ENCODE measurements at regions not wholly inside any gene's neighbourhood (a gene's known extent, or its start where the extent isn't known, plus 50 kb on each side); places are given as distances from the start of the nearest gene placed in this dataset.
"Not testable (repeated sequence)": the region's sequence is repeated elsewhere in the genome, so short reads cannot be mapped to it uniquely, and the experiment has no call there.

DNA sequence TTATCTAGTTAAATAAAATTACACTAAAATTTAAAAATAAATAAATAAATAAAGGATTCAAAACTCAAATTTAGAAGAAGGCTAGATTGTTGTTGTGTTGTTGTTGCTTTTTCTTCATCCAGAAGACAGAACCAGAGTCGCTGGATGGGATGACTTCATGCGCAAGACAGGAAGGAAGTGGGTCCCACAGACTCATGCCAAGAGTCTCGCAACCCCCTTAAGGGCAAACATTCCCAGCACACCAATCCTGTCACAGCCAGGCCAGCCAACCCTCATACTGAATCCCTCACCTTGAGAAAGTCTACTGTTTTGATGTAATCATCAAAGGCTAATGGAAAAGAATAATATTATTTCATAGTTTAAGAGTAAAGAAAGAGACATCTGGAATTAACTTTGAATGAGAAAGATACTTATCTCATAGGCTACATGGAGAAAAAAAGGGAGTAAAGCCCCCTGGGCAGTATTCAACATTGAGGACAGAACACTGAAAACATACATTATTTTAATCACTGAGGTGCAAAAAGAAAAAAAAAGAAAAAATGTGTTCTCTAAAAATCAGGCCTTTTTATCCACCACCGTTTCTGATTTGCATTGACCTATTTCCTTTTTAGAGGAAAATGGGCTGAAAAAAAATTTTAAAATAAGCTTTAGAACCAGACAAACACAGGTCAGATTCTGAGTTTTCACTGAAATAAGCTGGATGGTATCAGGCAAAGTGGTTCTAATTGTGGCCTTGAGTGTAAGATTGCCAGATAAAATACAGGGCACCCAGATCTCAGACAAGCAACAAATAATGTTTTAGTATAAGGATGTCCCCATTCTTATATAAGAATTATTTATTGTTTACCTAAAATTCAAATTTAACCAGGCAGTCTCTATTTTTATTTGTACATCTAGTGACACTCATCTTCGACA, 826.5 kb downstream of the TNS3 start:
- Histone ChIP-seq H3K27me3 (ENCODE audit: control insufficient read depth, insufficient read depth, low read length) (no peaks in the 10 kb centered on the region), H3K4me3 (ENCODE audit: low read depth, low read length) (no peak overlapping the region), H3K36me3 (ENCODE audit: control insufficient read depth, insufficient read depth, low read length) (no peaks in the 10 kb centered on the region)
- ChIA-PET POLR2A (no interaction called here), CTCF (interaction anchor here (0.7 kb wide), 3 partner anchors 11 to 370 kb away, joined by 3 read pairs; no protein-coding TSS in a partner anchor)
- DNase-seq (ENCODE audit: low read depth), result no peak
- TF ChIP-seq, protein P1, sequence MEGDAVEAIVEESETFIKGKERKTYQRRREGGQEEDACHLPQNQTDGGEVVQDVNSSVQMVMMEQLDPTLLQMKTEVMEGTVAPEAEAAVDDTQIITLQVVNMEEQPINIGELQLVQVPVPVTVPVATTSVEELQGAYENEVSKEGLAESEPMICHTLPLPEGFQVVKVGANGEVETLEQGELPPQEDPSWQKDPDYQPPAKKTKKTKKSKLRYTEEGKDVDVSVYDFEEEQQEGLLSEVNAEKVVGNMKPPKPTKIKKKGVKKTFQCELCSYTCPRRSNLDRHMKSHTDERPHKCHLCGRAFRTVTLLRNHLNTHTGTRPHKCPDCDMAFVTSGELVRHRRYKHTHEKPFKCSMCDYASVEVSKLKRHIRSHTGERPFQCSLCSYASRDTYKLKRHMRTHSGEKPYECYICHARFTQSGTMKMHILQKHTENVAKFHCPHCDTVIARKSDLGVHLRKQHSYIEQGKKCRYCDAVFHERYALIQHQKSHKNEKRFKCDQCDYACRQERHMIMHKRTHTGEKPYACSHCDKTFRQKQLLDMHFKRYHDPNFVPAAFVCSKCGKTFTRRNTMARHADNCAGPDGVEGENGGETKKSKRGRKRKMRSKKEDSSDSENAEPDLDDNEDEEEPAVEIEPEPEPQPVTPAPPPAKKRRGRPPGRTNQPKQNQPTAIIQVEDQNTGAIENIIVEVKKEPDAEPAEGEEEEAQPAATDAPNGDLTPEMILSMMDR (IDR thresholded peaks at IDR 0.05; ENCODE audit: insufficient read depth, low read depth, low read length), result no peak

DNA sequence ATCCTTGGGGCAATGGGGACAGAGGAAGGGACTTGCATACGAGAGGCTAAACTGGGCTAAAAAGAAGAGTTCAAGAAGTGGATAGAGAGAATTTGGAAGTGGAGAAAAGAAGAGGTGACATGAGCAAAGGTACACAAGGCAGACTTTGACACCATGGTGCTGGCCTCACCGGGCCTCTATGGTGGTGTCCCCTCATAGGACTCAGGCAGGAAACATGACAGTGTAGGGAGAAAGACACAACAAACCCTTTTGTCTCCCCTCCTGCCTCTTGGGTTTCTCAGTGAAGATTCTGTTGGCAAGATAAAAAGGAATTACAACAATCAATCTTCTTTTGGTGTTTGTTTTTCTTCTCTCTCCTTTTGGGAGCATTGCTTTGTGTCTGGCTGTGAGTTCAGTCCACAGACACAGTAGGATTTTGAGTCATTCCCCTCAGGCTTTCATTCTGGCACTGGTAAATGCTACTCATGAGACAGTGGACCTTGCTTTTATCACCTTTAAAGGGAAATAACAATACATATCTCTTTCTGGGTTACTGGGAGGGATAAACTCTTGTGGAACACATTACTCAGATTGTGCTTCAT, 827.7 kb downstream of the TNS3 start:
- no peak overlapping the region for H3K4me3 ChIP-seq (ENCODE audit: low read depth, low read length)
- H3K36me3 ChIP-seq (ENCODE audit: control insufficient read depth, insufficient read depth, low read length), result no peaks in the 10 kb centered on the region
- peak; percentile 62 for DNase-seq (ENCODE audit: low read depth)
- POLR2A ChIA-PET, result no interaction called here
- no peaks in the 10 kb centered on the region for H3K27me3 ChIP-seq (ENCODE audit: control insufficient read depth, insufficient read depth, low read length)
- CTCF ChIA-PET, result no interaction called here
- TF ChIP-seq, protein P1 (IDR thresholded peaks at IDR 0.05; ENCODE audit: insufficient read depth, low read depth, low read length), result no peak

DNA sequence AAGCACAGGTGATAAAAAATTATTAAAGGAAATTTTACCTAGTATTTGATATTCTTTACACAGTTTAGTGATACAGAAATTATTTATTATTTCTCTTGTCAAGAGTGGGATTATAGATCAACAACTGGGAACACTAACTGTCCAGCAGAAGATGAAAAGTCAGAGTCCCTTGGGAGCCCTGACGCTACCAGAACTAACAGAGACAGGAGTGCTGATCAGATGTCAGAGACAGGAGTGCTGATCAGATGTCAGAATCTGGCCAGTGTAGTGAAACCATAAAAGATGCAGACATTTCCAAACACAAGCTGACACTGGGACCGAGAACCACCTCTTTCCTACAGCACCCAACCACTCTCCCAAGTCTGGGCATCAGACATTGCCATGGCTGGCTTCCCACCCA, 828.2 kb downstream of the TNS3 start:
- TF ChIP-seq, protein P1 (IDR thresholded peaks at IDR 0.05; ENCODE audit: insufficient read depth, low read depth, low read length), result no peak
- POLR2A ChIA-PET, result no interaction called here
- CTCF ChIA-PET, result interaction anchor here (1.2 kb wide), 1 partner anchor 335 kb away, joined by 3 read pairs; no protein-coding TSS in a partner anchor
- DNase-seq (ENCODE audit: low read depth), result no peak
- Histone ChIP-seq H3K36me3 (ENCODE audit: control insufficient read depth, insufficient read depth, low read length) (no peaks in the 10 kb centered on the region), H3K27me3 (ENCODE audit: control insufficient read depth, insufficient read depth, low read length) (no peaks in the 10 kb centered on the region), H3K4me3 (ENCODE audit: low read depth, low read length) (no peak overlapping the region)

DNA sequence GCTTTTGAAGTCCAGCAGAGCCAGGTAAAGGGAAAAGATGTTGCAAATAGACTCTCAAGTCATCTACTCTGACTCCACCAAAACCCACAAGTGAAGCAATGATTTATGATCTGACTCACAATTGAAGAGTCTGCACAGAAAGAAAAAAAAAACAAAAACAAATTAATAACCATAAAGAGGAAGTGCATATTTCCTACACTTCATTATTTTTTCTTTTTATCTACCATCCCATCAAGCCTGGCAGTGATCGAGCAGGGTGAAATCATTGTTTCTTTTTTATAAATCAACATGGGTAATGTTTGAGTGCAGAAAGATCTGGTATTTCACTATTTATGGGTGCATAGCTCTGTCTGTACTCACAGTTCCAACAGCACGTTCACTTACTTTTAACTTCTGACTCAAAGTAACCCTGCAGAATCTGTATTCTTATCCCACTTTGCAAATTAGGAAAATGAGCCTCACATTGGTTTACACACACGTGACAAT, 829.0 kb downstream of the TNS3 start:
- ChIA-PET CTCF (interaction anchor here (1.2 kb wide), 1 partner anchor 335 kb away, joined by 3 read pairs; no protein-coding TSS in a partner anchor), POLR2A (no interaction called here)
- DNase-seq (ENCODE audit: low read depth), result peak; percentile 87
- no peak overlapping the region for H3K4me3 ChIP-seq (ENCODE audit: low read depth, low read length)
- TF ChIP-seq, protein P1 (IDR thresholded peaks at IDR 0.05; ENCODE audit: insufficient read depth, low read depth, low read length), result no peak
- H3K27me3 ChIP-seq (ENCODE audit: control insufficient read depth, insufficient read depth, low read length), result no peaks in the 10 kb centered on the region
- H3K36me3 ChIP-seq (ENCODE audit: control insufficient read depth, insufficient read depth, low read length), result no peaks in the 10 kb centered on the region

DNA sequence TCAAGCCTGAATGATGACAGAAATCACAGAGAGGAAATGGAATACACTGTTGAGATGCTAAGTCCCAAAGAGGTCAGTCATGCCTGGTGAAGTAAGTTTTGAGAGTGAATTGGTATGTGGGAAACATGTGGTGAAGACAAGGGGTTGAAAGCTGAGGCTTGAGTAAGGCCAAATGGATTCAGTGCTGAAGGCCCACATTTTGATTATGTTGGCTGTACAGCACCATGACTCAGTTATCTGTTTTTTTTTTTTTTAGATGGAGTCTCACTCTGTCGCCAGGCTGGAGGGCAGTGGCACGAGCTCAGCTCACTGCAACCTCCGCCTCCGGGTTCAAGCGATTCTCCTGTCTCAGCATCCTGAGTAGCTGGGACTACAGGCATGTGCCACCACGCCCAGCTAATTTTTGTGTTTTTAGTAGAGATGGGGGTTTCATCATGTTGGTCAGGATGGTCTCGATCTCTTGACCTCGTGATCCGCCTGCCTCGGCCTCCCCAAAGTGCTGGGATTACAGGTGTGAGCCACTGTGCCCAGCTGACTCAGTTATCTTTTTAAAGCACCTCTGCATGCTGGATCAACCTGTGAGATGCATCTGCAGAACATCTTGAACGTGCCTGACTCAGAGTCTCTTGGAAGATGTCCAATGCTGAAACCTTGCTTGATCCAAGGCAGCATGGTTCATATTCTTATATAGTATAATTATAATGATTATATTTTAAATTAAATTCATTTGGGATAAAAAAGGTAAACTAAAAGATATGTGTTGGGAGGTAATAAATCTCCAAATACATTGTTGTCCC, 829.8 kb downstream of the TNS3 start:
- POLR2A ChIA-PET; H3K36me3 ChIP-seq (ENCODE audit: control insufficient read depth, insufficient read depth, low read length); H3K4me3 ChIP-seq (ENCODE audit: low read depth, low read length); H3K27me3 ChIP-seq (ENCODE audit: control insufficient read depth, insufficient read depth, low read length); DNase-seq (ENCODE audit: low read depth): not testable (repeated sequence)
- CTCF ChIA-PET, result interaction anchor here (1.2 to 1.5 kb wide), 3 partner anchors 37 to 341 kb away, joined by 3 read pairs; no protein-coding TSS in a partner anchor
